Astrocyte (in vitro differentiated cells and primary cell): ENCODE measurements at regions not wholly inside any gene's neighbourhood (a gene's known extent, or its start where the extent isn't known, plus 50 kb on each side); places are given as distances from the start of the nearest gene placed in this dataset.

ENCODE experiments used
- DNase-seq: peaks from one replicate; pipeline ENCODE4 v3.0.0-alpha.2; 2010; ENCODE audit warnings: low read depth
- FAIRE-seq: peaks from 2 replicates; lab custom pipeline; 2011; peaks lifted over from hg19 to GRCh38; lab: Jason Lieb, UNC
- H2AFZ ChIP-seq: 2 replicates; pipeline ENCODE4 v1.6.0; 2012; ENCODE audit warnings: low read depth, low read length, inconsistent platforms
- H3K27ac ChIP-seq: 2 replicates; pipeline ENCODE4 v1.5.1; 2011; ENCODE audit warnings: low read depth, low read length, inconsistent platforms
- H3K27me3 ChIP-seq: 2 replicates; pipeline ENCODE4 v1.6.0; 2011; ENCODE audit warnings: low read length, inconsistent platforms; ENCODE audit not compliant: insufficient read depth
- H3K36me3 ChIP-seq: 2 replicates; pipeline ENCODE4 v1.5.1; 2011; ENCODE audit warnings: low read length, inconsistent platforms; ENCODE audit not compliant: insufficient read depth
- H3K4me1 ChIP-seq: 2 replicates; pipeline ENCODE4 v1.5.1; 2011; ENCODE audit warnings: low read length, inconsistent platforms; ENCODE audit not compliant: insufficient read depth
- H3K4me2 ChIP-seq: 2 replicates; pipeline ENCODE4 v1.6.0; 2012; ENCODE audit warnings: low read length, inconsistent platforms
- H3K4me3 ChIP-seq: 2 replicates; pipeline ENCODE4 v1.5.1; 2011; ENCODE audit warnings: low read depth, mild to moderate bottlenecking, low read length, inconsistent platforms; ENCODE audit not compliant: insufficient read depth
- H3K79me2 ChIP-seq: 2 replicates; pipeline ENCODE4 v1.6.0; 2012; ENCODE audit warnings: mild to moderate bottlenecking, low read length, inconsistent platforms; ENCODE audit not compliant: insufficient read depth
- H3K9ac ChIP-seq: 2 replicates; pipeline ENCODE4 v1.6.0; 2012; ENCODE audit warnings: mild to moderate bottlenecking, low read length, inconsistent platforms
- H3K9me3 ChIP-seq: 2 replicates; pipeline ENCODE4 v1.5.1; 2012; ENCODE audit warnings: low read depth, mild to moderate bottlenecking, low read length, inconsistent platforms; ENCODE audit not compliant: insufficient read depth
- H4K20me1 ChIP-seq: 2 replicates; pipeline ENCODE4 v1.6.0; 2012; ENCODE audit warnings: low read length, inconsistent platforms; ENCODE audit not compliant: insufficient read depth
- H3K27ac Mint-ChIP-seq: one replicate; pipeline ENCODE4 v1.8.0; 2021; ENCODE audit warnings: mild to moderate bottlenecking, mixed read lengths; ENCODE audit not compliant: unreplicated experiment
- H3K27me3 Mint-ChIP-seq: one replicate; pipeline ENCODE4 v1.8.0; 2021; ENCODE audit warnings: low read depth, mixed read lengths; ENCODE audit not compliant: unreplicated experiment
- H3K36me3 Mint-ChIP-seq: one replicate; pipeline ENCODE4 v1.8.0; 2021; ENCODE audit warnings: low read depth, mixed read lengths; ENCODE audit not compliant: unreplicated experiment
- H3K4me1 Mint-ChIP-seq: one replicate; pipeline ENCODE4 v1.8.0; 2021; ENCODE audit warnings: low read depth, mixed read lengths; ENCODE audit not compliant: unreplicated experiment
- H3K4me3 Mint-ChIP-seq: one replicate; pipeline ENCODE4 v1.8.0; 2021; ENCODE audit warnings: mild to moderate bottlenecking, moderate library complexity, mixed read lengths; ENCODE audit not compliant: unreplicated experiment
- H3K9me3 Mint-ChIP-seq: one replicate; pipeline ENCODE4 v1.8.0; 2021; ENCODE audit warnings: mild to moderate bottlenecking, mixed read lengths; ENCODE audit not compliant: unreplicated experiment
- EZH2 ChIP-seq: IDR thresholded peaks from 2 replicates; pipeline ENCODE4 v1.6.1; 2012; ENCODE audit warnings: mild to moderate bottlenecking, low read length, inconsistent platforms; ENCODE audit not compliant: insufficient read depth
- TF ChIP-seq, protein P1 (sequence below): IDR thresholded peaks from 2 replicates; pipeline ENCODE4 v1.5.1; 2011; ENCODE audit warnings: low read depth, mild to moderate bottlenecking, inconsistent platforms, low read length, moderate library complexity; ENCODE audit not compliant: insufficient read depth

DNA sequence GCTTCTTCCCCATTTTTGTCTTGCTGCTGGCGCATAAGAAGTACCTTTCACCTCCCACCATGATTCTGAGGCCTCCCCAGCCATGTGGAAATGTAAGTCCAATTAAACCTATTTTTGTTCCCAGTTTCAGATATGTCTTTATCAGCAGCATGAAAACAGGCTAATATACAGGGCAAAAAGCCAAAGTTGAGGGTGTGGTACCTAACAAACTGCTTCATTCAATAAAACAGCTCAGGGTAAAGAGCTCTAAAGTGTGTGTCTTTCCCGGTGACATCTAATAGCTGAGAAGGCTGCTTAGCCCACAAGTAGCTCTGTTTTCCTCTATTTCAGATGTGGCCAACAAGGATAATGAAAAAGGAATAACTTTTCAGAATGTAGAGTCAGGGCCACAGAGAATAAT, 76.7 kb upstream of the SLC8A3 start:
- H3K79me2 ChIP-seq: no peaks in the 10 kb centered on the region
- H3K9ac ChIP-seq: no peak overlapping the region
- no peak overlapping the region for H3K27ac Mint-ChIP-seq
- no peak overlapping the region for H3K27ac ChIP-seq
- no peaks in the 10 kb centered on the region for H3K36me3 Mint-ChIP-seq
- no peaks in the 10 kb centered on the region for H4K20me1 ChIP-seq
- TF ChIP-seq, protein P1, sequence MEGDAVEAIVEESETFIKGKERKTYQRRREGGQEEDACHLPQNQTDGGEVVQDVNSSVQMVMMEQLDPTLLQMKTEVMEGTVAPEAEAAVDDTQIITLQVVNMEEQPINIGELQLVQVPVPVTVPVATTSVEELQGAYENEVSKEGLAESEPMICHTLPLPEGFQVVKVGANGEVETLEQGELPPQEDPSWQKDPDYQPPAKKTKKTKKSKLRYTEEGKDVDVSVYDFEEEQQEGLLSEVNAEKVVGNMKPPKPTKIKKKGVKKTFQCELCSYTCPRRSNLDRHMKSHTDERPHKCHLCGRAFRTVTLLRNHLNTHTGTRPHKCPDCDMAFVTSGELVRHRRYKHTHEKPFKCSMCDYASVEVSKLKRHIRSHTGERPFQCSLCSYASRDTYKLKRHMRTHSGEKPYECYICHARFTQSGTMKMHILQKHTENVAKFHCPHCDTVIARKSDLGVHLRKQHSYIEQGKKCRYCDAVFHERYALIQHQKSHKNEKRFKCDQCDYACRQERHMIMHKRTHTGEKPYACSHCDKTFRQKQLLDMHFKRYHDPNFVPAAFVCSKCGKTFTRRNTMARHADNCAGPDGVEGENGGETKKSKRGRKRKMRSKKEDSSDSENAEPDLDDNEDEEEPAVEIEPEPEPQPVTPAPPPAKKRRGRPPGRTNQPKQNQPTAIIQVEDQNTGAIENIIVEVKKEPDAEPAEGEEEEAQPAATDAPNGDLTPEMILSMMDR: no peak
- TF ChIP-seq EZH2: no peak
- H2AFZ ChIP-seq: no peak overlapping the region
- H3K4me1 Mint-ChIP-seq: no peaks in the 10 kb centered on the region
- H3K4me3 ChIP-seq: no peak overlapping the region
- no peak for FAIRE-seq
- H3K9me3 Mint-ChIP-seq: no peaks in the 10 kb centered on the region
- H3K4me2 ChIP-seq: no peak overlapping the region
- no peak for DNase-seq
- H3K36me3 ChIP-seq: no peaks in the 10 kb centered on the region
- no peaks in the 10 kb centered on the region for H3K9me3 ChIP-seq
- peaks cover 12% of the 10 kb centered on the region for H3K27me3 Mint-ChIP-seq
- H3K27me3 ChIP-seq: no peaks in the 10 kb centered on the region
- no peaks in the 10 kb centered on the region for H3K4me1 ChIP-seq
- no peak overlapping the region for H3K4me3 Mint-ChIP-seq

- Histone ChIP-seq H3K27me3 (peaks cover 8% of the 10 kb centered on the region), H3K4me2 (no peak overlapping the region), H3K9ac (no peak overlapping the region), H4K20me1 (no peaks in the 10 kb centered on the region), H3K27ac (no peak overlapping the region), H3K4me1 (no peaks in the 10 kb centered on the region), H3K36me3 (no peaks in the 10 kb centered on the region), H2AFZ (no peak overlapping the region), H3K9me3 (no peaks in the 10 kb centered on the region), H3K4me3 (no peak overlapping the region), H3K79me2 (no peaks in the 10 kb centered on the region)
- FAIRE-seq (no peak), DNase-seq (no peak)
- no peaks in the 10 kb centered on the region for H3K4me1 Mint-ChIP-seq
- H3K4me3 Mint-ChIP-seq: no peak overlapping the region
- H3K27me3 Mint-ChIP-seq: peaks cover 5% of the 10 kb centered on the region
- no peaks in the 10 kb centered on the region for H3K36me3 Mint-ChIP-seq
- TF ChIP-seq EZH2: no peak
- TF ChIP-seq, protein P1: no peak
- H3K9me3 Mint-ChIP-seq: no peaks in the 10 kb centered on the region
- H3K27ac Mint-ChIP-seq: no peak overlapping the region
These were observed 70.7 kb upstream of the SLC8A3 start for GRCh38 chr14:70259420-70259819.

GRCh38 chr14:70257526-70257925, 68.8 kb upstream of the SLC8A3 start:
- Histone ChIP-seq H3K4me3 (no peak overlapping the region), H4K20me1 (no peaks in the 10 kb centered on the region), H3K27ac (no peak overlapping the region), H3K36me3 (no peaks in the 10 kb centered on the region), H3K4me1 (no peaks in the 10 kb centered on the region), H3K4me2 (no peak overlapping the region), H3K9ac (no peak overlapping the region), H3K27me3 (peaks cover 8% of the 10 kb centered on the region), H2AFZ (no peak overlapping the region), H3K9me3 (no peaks in the 10 kb centered on the region), H3K79me2 (no peaks in the 10 kb centered on the region)
- FAIRE-seq (no peak), DNase-seq (no peak)
- Mint-ChIP-seq H3K9me3 (no peaks in the 10 kb centered on the region), H3K4me1 (no peaks in the 10 kb centered on the region), H3K4me3 (no peak overlapping the region), H3K27ac (no peak overlapping the region), H3K36me3 (no peaks in the 10 kb centered on the region), H3K27me3 (no peaks in the 10 kb centered on the region)
- no peak for TF ChIP-seq EZH2
- TF ChIP-seq, protein P1: no peak
